GM12864 (cell line): ENCODE measurements at regions not wholly inside any gene's neighbourhood (a gene's known extent, or its start where the extent isn't known, plus 50 kb on each side); places are given as distances from the start of the nearest gene placed in this dataset.

Experiments used
- DNase-seq: peaks from one replicate; pipeline ENCODE4 v3.0.0-alpha.2; 2011; ENCODE audit warnings: low read depth
- H3K4me3 ChIP-seq: 2 replicates; pipeline ENCODE4 v1.5.1; 2011; ENCODE audit warnings: mild to moderate bottlenecking, low read depth, low read length, control low read depth
- TF ChIP-seq, protein P1 (sequence below): IDR thresholded peaks from 2 replicates; pipeline ENCODE4 v1.5.1; 2011; ENCODE audit warnings: low read depth, mild to moderate bottlenecking, moderate library complexity, low read length, control low read depth, inconsistent platforms; ENCODE audit errors: missing control alignments

DNA sequence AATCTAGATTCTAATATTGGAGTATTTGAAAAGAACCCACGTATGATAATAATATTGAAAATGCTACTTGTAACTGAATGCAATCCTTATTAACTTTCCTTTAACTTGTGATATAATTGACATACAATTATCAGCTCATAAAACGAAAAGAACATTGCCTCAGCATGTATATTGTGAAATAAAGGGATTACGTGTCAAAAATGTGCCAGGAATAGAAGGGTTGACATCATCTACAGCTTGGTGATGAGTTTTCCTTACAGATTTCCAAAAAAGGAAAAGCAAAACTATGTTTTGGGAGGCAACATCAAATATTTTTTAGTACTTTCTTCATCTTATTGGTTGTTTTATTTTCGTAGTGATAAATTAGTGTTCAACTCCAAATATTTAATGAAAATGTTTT is 266.0 kb upstream of the PTGER4 start:
- no peak for DNase-seq
- TF ChIP-seq, protein P1, sequence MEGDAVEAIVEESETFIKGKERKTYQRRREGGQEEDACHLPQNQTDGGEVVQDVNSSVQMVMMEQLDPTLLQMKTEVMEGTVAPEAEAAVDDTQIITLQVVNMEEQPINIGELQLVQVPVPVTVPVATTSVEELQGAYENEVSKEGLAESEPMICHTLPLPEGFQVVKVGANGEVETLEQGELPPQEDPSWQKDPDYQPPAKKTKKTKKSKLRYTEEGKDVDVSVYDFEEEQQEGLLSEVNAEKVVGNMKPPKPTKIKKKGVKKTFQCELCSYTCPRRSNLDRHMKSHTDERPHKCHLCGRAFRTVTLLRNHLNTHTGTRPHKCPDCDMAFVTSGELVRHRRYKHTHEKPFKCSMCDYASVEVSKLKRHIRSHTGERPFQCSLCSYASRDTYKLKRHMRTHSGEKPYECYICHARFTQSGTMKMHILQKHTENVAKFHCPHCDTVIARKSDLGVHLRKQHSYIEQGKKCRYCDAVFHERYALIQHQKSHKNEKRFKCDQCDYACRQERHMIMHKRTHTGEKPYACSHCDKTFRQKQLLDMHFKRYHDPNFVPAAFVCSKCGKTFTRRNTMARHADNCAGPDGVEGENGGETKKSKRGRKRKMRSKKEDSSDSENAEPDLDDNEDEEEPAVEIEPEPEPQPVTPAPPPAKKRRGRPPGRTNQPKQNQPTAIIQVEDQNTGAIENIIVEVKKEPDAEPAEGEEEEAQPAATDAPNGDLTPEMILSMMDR: no peak
- no peak overlapping the region for H3K4me3 ChIP-seq

DNA sequence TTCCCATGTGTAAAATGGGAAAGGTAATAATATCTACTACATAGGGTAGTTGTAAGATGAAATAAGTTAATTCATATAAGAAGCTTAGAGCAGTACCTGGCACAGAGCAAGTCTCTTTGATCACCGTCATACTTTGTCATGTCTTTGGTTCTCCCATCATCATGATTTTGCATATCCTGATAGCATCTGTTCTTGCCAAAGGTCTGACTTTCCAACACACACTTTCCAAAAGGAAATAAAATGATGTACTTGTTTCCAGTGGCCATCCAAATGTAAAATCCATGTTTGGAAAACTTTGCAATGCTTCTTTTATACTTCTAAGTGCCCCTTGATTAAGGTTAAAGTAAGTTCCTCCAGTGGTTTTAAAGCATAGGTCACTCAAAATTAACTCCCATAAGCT is 266.9 kb upstream of the PTGER4 start:
- TF ChIP-seq, protein P1: no peak
- no peak for DNase-seq
- no peak overlapping the region for H3K4me3 ChIP-seq

DNA sequence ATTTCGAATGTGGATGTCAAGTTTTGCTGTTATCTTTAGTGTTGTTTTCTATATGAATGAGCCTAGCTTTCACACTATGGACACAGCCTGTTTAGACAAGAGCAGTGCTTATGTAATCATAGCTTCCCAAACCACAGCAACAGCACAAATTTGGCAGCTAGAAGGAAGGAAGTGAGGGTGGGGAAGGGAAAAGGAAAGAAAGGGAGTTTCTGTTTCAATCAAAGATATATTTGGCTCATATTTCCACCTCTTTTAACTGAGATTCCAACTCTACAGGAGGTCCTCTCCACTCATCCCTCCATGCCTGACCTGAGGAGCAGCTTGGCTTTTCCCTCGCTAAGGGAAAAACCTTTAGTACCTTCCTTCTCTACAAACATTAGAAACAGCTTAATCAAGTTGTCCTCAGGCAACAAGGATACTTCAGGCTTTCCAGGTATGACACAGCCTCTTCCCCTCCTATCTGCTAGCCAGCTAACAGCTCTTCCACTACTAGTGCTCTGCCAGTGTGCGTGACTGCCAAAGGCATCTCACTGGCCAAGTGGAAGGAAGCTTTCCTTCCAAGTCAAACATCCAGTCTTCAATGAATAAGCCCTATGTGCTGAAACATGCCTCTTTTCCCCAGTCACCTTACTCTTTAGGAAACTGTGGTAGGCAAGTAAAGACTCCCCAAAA is 268.6 kb upstream of the PTGER4 start:
- TF ChIP-seq, protein P1: no peak
- no peak overlapping the region for H3K4me3 ChIP-seq
- no peak for DNase-seq

DNA sequence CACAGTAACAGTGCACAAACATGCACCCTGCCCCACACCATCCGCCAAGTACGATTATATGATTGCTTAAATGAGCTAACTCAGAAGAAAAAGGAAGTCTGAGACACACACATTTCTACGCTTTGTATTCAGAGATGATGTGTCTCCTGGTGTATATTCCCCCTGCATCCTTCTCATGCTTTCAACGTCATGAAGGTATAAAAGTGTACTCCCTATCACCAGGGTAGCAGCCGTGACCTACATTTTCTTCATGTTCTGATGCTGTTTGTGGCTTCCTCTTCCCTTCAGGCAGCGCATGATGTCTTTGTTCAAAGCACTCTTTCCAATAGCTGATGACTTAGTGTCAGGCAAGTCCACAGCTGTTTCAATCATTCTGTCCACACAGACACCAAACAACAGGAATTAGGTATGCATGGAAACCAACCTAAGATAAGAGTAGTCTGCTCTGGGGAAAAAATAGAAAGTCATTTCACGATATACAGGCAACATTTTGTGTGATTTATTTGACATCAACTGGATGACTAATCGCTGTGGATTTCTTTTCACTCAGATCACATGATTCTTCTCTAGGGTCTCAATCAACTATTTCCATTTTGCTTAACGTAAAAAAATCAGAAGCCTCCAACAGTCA is 269.4 kb upstream of the PTGER4 start:
- no peak for DNase-seq
- H3K4me3 ChIP-seq: no peak overlapping the region
- TF ChIP-seq, protein P1: no peak

DNA sequence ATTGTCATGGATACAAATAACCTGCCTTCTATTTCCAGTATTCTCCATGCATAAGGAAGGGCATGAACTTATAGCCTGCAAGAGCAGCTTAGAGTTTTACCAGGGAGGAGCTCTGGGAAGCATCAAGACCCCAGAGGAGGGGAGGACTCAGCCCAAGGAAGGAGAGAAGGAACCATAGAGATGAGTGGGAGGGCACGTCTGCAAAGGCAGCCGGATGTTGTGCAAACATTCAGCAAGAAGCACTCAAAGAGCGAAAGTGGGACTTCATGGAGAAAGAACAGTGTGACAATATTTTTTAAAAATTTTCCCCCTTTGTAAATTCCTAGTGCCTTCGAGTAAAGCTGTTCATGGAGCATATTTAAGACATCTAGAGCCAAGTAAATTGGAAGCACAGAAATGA is 270.1 kb upstream of the PTGER4 start:
- TF ChIP-seq, protein P1: no peak
- DNase-seq: no peak
- H3K4me3 ChIP-seq: no peak overlapping the region

DNA sequence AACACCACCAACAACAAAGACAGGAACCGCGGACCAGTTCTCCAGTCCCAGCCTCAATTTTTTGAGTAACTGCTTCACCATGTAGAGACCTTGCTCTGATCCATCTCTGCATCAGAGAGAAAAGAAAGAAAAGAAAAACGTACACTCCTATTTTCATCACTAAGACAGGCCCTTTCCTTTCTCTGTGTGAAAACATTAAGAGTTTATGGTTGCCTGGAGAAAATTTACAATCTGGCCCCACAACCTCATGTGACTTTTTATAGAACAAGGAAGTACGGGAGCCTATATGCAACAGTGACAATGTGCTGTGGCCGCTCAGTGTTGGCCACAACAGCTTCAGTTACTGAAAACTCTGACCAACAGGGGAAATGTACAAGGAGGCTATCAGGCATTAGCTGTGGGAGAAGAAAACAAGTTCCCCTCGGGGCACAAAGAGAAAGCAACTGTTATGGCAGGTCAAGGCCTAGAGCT is 272.9 kb upstream of the PTGER4 start:
- H3K4me3 ChIP-seq: no peak overlapping the region
- no peak for DNase-seq

More for the DNA sequence above, 272.9 kb upstream of the PTGER4 start:
- TF ChIP-seq, protein P1: no peak
